PC-9 (cell line): ENCODE measurements at regions not wholly inside any gene's neighbourhood (a gene's known extent, or its start where the extent isn't known, plus 50 kb on each side); places are given as distances from the start of the nearest gene placed in this dataset.

Source experiments
- BruUV-seq: library from RNA; stranded (reverse); fragments of 400-500 nt; replicated peaks from 2 replicates; lab custom pipeline; 2021; lab: Mats Ljungman, UMichigan
- CTCF ChIA-PET: fragments of 300-600 bp; sonication (Branson Sonifier 250); formaldehyde crosslinking; loops from one replicate; lab custom pipeline; 2022; ENCODE audit warnings: antibody characterized with exemption; lab: Charles Lee
- POLR2A ChIA-PET: fragments of 300-600 bp; sonication (Branson Sonifier 250); formaldehyde crosslinking; loops from one replicate; lab custom pipeline; 2022; ENCODE audit warnings: antibody characterized with exemption; ENCODE audit not compliant: unreplicated experiment; lab: Charles Lee
- DNase-seq, 2 experiments: peaks; one replicate each; pipeline versions ENCODE4 v3.0.0 to v3.0.0-alpha.2; 2015 to 2022; ENCODE audit warnings: mixed read lengths in 1 of 2
- H2AFZ ChIP-seq: fragments of 200-600 bp; sonication (generic); 2 replicates; pipeline ENCODE4 v1.8.1; 2017; ENCODE audit warnings: antibody characterized with exemption
- H3F3A ChIP-seq: fragments of 200-600 bp; sonication (generic); 2 replicates; pipeline ENCODE4 v1.8.1; 2017; ENCODE audit warnings: antibody characterized with exemption, mild to moderate bottlenecking, low read depth; ENCODE audit not compliant: insufficient read depth
- H3K27ac ChIP-seq: fragments of 200-600 bp; sonication (generic); 2 replicates; pipeline ENCODE4 v1.6.1; 2016; ENCODE audit warnings: mixed run types
- H3K27me3 ChIP-seq: fragments of 200-600 bp; sonication (generic); 2 replicates; pipeline ENCODE4 v1.6.1; 2016; ENCODE audit warnings: low read depth, mixed run types; ENCODE audit not compliant: insufficient read depth
- H3K36me3 ChIP-seq: fragments of 200-600 bp; sonication (generic); 2 replicates; pipeline ENCODE4 v1.6.1; 2016; ENCODE audit warnings: low read depth, mixed run types
- H3K4me1 ChIP-seq: fragments of 200-600 bp; sonication (generic); replicated peaks from 2 replicates; pipeline ENCODE4 v1.6.1; 2016; ENCODE audit warnings: mixed run types; ENCODE audit not compliant: insufficient read depth
- H3K4me2 ChIP-seq: fragments of 200-600 bp; sonication (generic); 2 replicates; pipeline ENCODE4 v1.6.1; 2017; ENCODE audit warnings: mixed run types
- H3K4me3 ChIP-seq: fragments of 200-600 bp; sonication (generic); 2 replicates; pipeline ENCODE4 v1.6.1; 2016; ENCODE audit warnings: mixed run types
- H3K79me2 ChIP-seq: fragments of 200-600 bp; sonication (generic); 2 replicates; pipeline ENCODE4 v1.6.1; 2017; ENCODE audit warnings: low read depth, mixed run types
- H3K9me2 ChIP-seq: fragments of 200-600 bp; sonication (generic); 2 replicates; pipeline ENCODE4 v1.8.1; 2017; ENCODE audit warnings: mild to moderate bottlenecking; ENCODE audit not compliant: insufficient read depth
- H3K9me3 ChIP-seq: fragments of 200-600 bp; sonication (generic); 2 replicates; pipeline ENCODE4 v1.8.1; 2016; ENCODE audit warnings: low read depth; ENCODE audit not compliant: insufficient read depth
- H4K20me1 ChIP-seq: fragments of 200-600 bp; sonication (generic); 2 replicates; pipeline ENCODE4 v1.8.1; 2017; ENCODE audit not compliant: insufficient read depth
- EZH2 ChIP-seq: fragments of 200-600 bp; sonication (generic); IDR thresholded peaks from 2 replicates; pipeline ENCODE4 v1.8.0; 2017; ENCODE audit warnings: antibody characterized with exemption, low read depth
- intact Hi-C: fragments of 100-400 bp; cut with micrococcal nuclease; formaldehyde crosslinking; loops from one replicate; pipeline ENCODE4 v1.10.0; 2022; ENCODE audit not compliant: unreplicated experiment
- TF ChIP-seq, protein P1 (sequence below): fragments of 200-600 bp; sonication (generic); conservative IDR thresholded peaks from 2 replicates; pipeline ENCODE4 v1.6.1; 2017; ENCODE audit warnings: mixed run types, antibody characterized with exemption, mild to moderate bottlenecking, moderate library complexity

DNA sequence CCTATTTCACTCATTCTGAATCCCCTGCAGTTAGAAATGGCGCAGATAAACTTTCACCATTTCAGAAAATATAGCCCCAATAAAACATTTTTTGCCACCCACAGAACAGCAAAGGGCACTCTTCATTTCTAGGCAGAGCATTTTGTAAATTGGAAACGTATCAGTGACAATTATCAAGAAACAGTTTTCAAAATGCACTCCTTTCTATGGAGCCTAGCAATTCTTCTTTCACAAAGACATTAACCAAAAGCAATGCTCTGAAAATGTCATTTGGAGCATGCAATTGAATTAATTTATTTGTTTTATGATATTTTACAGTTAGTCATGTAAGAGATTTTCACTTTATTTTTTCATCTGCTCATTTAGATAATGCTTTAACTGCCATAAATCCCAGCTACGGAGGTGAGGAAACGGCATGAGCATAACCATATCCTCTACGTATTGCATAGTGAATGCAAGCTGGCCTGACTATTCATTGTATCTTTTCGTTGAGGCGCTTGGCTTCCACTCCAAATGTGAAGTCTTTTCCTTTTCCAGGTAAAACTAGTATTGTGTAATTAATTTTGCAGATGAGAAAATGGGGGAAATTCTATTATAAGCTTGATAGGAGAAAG is 813.4 kb downstream of the C6orf118 start:
- intact Hi-C loops, result no loop called here
- no peak for DNase-seq
- no peaks in the 10 kb centered on the region for H3K4me1 ChIP-seq
- H3K27me3 ChIP-seq, result no peaks in the 10 kb centered on the region
- no peaks in the 10 kb centered on the region for H3F3A ChIP-seq
- no peak overlapping the region for H3K4me2 ChIP-seq
- H3K9me3 ChIP-seq, result no peaks in the 10 kb centered on the region
- H3K36me3 ChIP-seq, result no peaks in the 10 kb centered on the region
- H3K4me3 ChIP-seq, result no peak overlapping the region
- H4K20me1 ChIP-seq, result no peaks in the 10 kb centered on the region
- POLR2A ChIA-PET, result no interaction called here
- no TSS peak for BruUV-seq
- TF ChIP-seq EZH2, result no peak
- TF ChIP-seq, protein P1, sequence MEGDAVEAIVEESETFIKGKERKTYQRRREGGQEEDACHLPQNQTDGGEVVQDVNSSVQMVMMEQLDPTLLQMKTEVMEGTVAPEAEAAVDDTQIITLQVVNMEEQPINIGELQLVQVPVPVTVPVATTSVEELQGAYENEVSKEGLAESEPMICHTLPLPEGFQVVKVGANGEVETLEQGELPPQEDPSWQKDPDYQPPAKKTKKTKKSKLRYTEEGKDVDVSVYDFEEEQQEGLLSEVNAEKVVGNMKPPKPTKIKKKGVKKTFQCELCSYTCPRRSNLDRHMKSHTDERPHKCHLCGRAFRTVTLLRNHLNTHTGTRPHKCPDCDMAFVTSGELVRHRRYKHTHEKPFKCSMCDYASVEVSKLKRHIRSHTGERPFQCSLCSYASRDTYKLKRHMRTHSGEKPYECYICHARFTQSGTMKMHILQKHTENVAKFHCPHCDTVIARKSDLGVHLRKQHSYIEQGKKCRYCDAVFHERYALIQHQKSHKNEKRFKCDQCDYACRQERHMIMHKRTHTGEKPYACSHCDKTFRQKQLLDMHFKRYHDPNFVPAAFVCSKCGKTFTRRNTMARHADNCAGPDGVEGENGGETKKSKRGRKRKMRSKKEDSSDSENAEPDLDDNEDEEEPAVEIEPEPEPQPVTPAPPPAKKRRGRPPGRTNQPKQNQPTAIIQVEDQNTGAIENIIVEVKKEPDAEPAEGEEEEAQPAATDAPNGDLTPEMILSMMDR, result no peak
- CTCF ChIA-PET, result no interaction called here
- H2AFZ ChIP-seq, result no peak overlapping the region
- no peaks in the 10 kb centered on the region for H3K79me2 ChIP-seq
- no peaks in the 10 kb centered on the region for H3K9me2 ChIP-seq
- no peak overlapping the region for H3K27ac ChIP-seq

DNA sequence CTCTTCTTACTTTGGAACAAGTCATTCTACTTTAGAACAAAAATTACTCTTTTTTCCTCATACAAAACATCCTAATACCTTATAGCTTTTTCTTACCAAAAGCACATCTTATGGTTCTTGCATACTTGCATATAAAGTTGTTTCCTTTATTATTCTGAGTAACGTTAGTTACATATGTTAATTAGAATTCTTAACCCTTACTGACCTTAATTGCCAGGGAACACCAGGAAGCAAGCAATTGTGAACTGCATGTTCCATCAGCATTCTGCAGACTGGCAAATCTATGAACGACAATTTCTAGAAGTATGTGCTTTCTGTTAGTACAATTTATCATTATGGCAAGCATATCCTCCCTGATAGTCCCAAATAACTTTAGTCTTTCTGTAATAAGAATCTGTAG is 831.0 kb downstream of the C6orf118 start:
- no peaks in the 10 kb centered on the region for H3F3A ChIP-seq
- CTCF ChIA-PET, result no interaction called here
- POLR2A ChIA-PET, result no interaction called here
- no peak for TF ChIP-seq EZH2
- TF ChIP-seq, protein P1, result no peak
- H3K9me2 ChIP-seq, result no peaks in the 10 kb centered on the region
- H3K27ac ChIP-seq, result no peak overlapping the region
- no peaks in the 10 kb centered on the region for H3K4me1 ChIP-seq
- no peak overlapping the region for H3K4me3 ChIP-seq
- no peaks in the 10 kb centered on the region for H3K79me2 ChIP-seq
- BruUV-seq, result no TSS peak
- H4K20me1 ChIP-seq, result no peaks in the 10 kb centered on the region
- H3K4me2 ChIP-seq, result no peak overlapping the region
- DNase-seq, result no peak
- no peaks in the 10 kb centered on the region for H3K36me3 ChIP-seq
- no peaks in the 10 kb centered on the region for H3K27me3 ChIP-seq
- intact Hi-C loops, result no loop called here
- H3K9me3 ChIP-seq, result no peaks in the 10 kb centered on the region
- H2AFZ ChIP-seq, result no peak overlapping the region

DNA sequence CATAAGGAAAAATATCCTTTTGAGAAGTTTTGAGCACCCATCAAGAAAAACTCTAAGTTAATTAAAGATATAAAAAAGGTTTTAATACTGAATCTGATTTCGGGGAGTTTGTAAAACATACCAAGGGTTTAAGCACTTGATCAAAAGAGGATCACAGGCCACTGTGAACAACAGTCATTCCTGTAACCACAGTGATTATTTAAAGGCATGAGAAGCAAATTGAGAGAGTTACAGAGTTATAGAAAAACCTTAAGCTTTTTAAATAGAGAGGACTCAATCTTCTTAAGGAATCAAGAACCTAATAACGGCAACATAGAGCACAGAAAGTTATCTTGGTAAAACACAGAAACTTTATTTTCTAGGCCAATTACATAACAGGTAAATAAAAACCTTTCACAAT is 831.6 kb downstream of the C6orf118 start:
- POLR2A ChIA-PET, result no interaction called here
- no peak for TF ChIP-seq EZH2
- TF ChIP-seq, protein P1, result no peak
- intact Hi-C loops, result no loop called here
- Histone ChIP-seq H3K79me2 (no peaks in the 10 kb centered on the region), H4K20me1 (no peaks in the 10 kb centered on the region), H3F3A (no peaks in the 10 kb centered on the region), H3K27ac (no peak overlapping the region), H3K27me3 (no peaks in the 10 kb centered on the region), H3K36me3 (no peaks in the 10 kb centered on the region), H3K4me2 (no peak overlapping the region), H3K4me3 (no peak overlapping the region), H2AFZ (no peak overlapping the region), H3K9me3 (no peaks in the 10 kb centered on the region), H3K4me1 (no peaks in the 10 kb centered on the region), H3K9me2 (no peaks in the 10 kb centered on the region)
- no TSS peak for BruUV-seq
- no peak for DNase-seq
- CTCF ChIA-PET, result no interaction called here
